CD8-positive, alpha-beta memory T cell (primary cell): ENCODE measurements at regions not wholly inside any gene's neighbourhood (a gene's known extent, or its start where the extent isn't known, plus 50 kb on each side); places are given as distances from the start of the nearest gene placed in this dataset.

ENCODE experiments used
- CTCF ChIA-PET: fragments of 350-600 bp; sonication (Branson Sonifier 250); formaldehyde crosslinking; loops from one replicate; lab custom pipeline; 2021; ENCODE audit warnings: antibody characterized with exemption; lab: Charles Lee
- POLR2A ChIA-PET: fragments of 350-600 bp; sonication (Branson Sonifier 250); formaldehyde crosslinking; loops from one replicate; lab custom pipeline; 2021; ENCODE audit warnings: antibody characterized with exemption; lab: Charles Lee
- DNase-seq, 5 donors: peaks; one replicate each; pipeline versions ENCODE4 v3.0.0 to v3.0.0-alpha.2; 2020 to 2022; ENCODE audit warnings: mixed read lengths in 1 of 5
- H3K27ac ChIP-seq: one replicate; pipeline ENCODE4 v1.7.0; 2013; ENCODE audit warnings: low read depth, mild to moderate bottlenecking, low read length, moderate library complexity
- H3K27me3 ChIP-seq: 2 replicates; pipeline ENCODE4 v1.7.0; 2013; ENCODE audit warnings: low read length, mild to moderate bottlenecking; ENCODE audit not compliant: insufficient read depth, poor library complexity, severe bottlenecking
- H3K36me3 ChIP-seq: 2 replicates; pipeline ENCODE4 v1.7.0; 2013; ENCODE audit warnings: mild to moderate bottlenecking, low read length, moderate library complexity; ENCODE audit not compliant: insufficient read depth
- H3K4me1 ChIP-seq: 2 replicates; pipeline ENCODE4 v1.7.0; 2013; ENCODE audit warnings: mild to moderate bottlenecking, low read length, moderate library complexity; ENCODE audit not compliant: insufficient read depth
- H3K4me3 ChIP-seq: 2 replicates; pipeline ENCODE4 v1.7.0; 2013; ENCODE audit warnings: mild to moderate bottlenecking, low read length
- H3K9me3 ChIP-seq: 2 replicates; pipeline ENCODE4 v1.7.0; 2013; ENCODE audit warnings: mild to moderate bottlenecking, low read length
- H3K27ac Mint-ChIP-seq, 8 donors: one replicate each; pipeline ENCODE4 v1.8.0; 2020 to 2021; ENCODE audit warnings: mixed read lengths in 8 of 8, mild to moderate bottlenecking in 6 of 8, inconsistent platforms in 3 of 8, moderate library complexity in 3 of 8
- H3K27me3 Mint-ChIP-seq, 2 donors: one replicate each; pipeline ENCODE4 v1.8.0; 2020 to 2021; ENCODE audit warnings: mixed read lengths in 2 of 2, mild to moderate bottlenecking in 1 of 2, moderate library complexity in 1 of 2
- H3K36me3 Mint-ChIP-seq, 3 donors: one replicate each; pipeline ENCODE4 v1.8.0; 2020 to 2021; ENCODE audit warnings: mixed read lengths in 3 of 3, inconsistent platforms in 1 of 3, mild to moderate bottlenecking in 1 of 3
- H3K4me1 Mint-ChIP-seq, 3 donors: one replicate each; pipeline ENCODE4 v1.8.0; 2020 to 2021; ENCODE audit warnings: mixed read lengths in 3 of 3, inconsistent platforms in 1 of 3, mild to moderate bottlenecking in 1 of 3
- H3K4me3 Mint-ChIP-seq, 7 donors: one replicate each; pipeline ENCODE4 v1.8.0; 2020 to 2021; ENCODE audit warnings: mixed read lengths in 7 of 7, mild to moderate bottlenecking in 6 of 7, moderate library complexity in 4 of 7, inconsistent platforms in 2 of 7
- H3K9me3 Mint-ChIP-seq, 5 donors: one replicate each; pipeline ENCODE4 v1.8.0; 2020 to 2022; ENCODE audit warnings: mixed read lengths in 5 of 5, mild to moderate bottlenecking in 3 of 5, moderate library complexity in 2 of 5, inconsistent platforms in 1 of 5

GRCh38 chrX:115437841-115438595 lies 123.0 kb upstream of the PLS3 start:
- H3K4me1 Mint-ChIP-seq: no peaks in the 10 kb centered on the region
- POLR2A ChIA-PET: no interaction called here

GRCh38 chrX:115448146-115448545 lies 112.8 kb upstream of the PLS3 start:
- CTCF ChIA-PET: no interaction called here
- Histone ChIP-seq H3K4me3 (no peak overlapping the region), H3K4me1 (no peaks in the 10 kb centered on the region), H3K36me3 (no peaks in the 10 kb centered on the region), H3K27ac (no peak overlapping the region), H3K9me3 (no peaks in the 10 kb centered on the region), H3K27me3 (no peaks in the 10 kb centered on the region)
- peaks cover 0 to 1% of the 10 kb centered on the region in 2 donors for H3K27me3 Mint-ChIP-seq
- POLR2A ChIA-PET: no interaction called here
- H3K9me3 Mint-ChIP-seq: no peaks in the 10 kb centered on the region
- no peaks in the 10 kb centered on the region for H3K36me3 Mint-ChIP-seq
- no peak overlapping the region for H3K4me3 Mint-ChIP-seq
- DNase-seq: no peak
- H3K27ac Mint-ChIP-seq: no peak overlapping the region
- no peaks in the 10 kb centered on the region for H3K4me1 Mint-ChIP-seq

More at GRCh38 chrX:115437841-115438595, 123.0 kb upstream of the PLS3 start:
- H3K9me3 ChIP-seq: no peaks in the 10 kb centered on the region
- Mint-ChIP-seq H3K27ac (no peak overlapping the region), H3K36me3 (no peaks in the 10 kb centered on the region), H3K9me3 (peaks cover 0 to 2% (median 0%) of the 10 kb centered on the region in 5 donors), H3K27me3 (peaks cover 0 to 2% of the 10 kb centered on the region in 2 donors), H3K4me3 (no peak overlapping the region)
- H3K27ac ChIP-seq: no peak overlapping the region
- H3K27me3 ChIP-seq: no peaks in the 10 kb centered on the region
- DNase-seq: no peak
- H3K4me1 ChIP-seq: no peaks in the 10 kb centered on the region
- H3K4me3 ChIP-seq: no peak overlapping the region
- H3K36me3 ChIP-seq: no peaks in the 10 kb centered on the region
- CTCF ChIA-PET: no interaction called here

- CTCF ChIA-PET: no interaction called here
- DNase-seq: no peak
- Mint-ChIP-seq H3K9me3 (no peaks in the 10 kb centered on the region), H3K27ac (no peak overlapping the region), H3K36me3 (no peaks in the 10 kb centered on the region), H3K4me3 (no peak overlapping the region), H3K27me3 (peaks cover 0 to 2% of the 10 kb centered on the region in 2 donors), H3K4me1 (no peaks in the 10 kb centered on the region)
- Histone ChIP-seq H3K4me1 (no peaks in the 10 kb centered on the region), H3K4me3 (no peak overlapping the region), H3K27ac (no peak overlapping the region), H3K36me3 (no peaks in the 10 kb centered on the region), H3K27me3 (no peaks in the 10 kb centered on the region), H3K9me3 (no peaks in the 10 kb centered on the region)
- POLR2A ChIA-PET: no interaction called here
These were observed 111.2 kb upstream of the PLS3 start for GRCh38 chrX:115449742-115450141.

- Mint-ChIP-seq H3K9me3 (no peaks in the 10 kb centered on the region), H3K27ac (no peak overlapping the region), H3K27me3 (peaks cover 0 to 2% of the 10 kb centered on the region in 2 donors), H3K4me1 (no peaks in the 10 kb centered on the region), H3K36me3 (no peaks in the 10 kb centered on the region), H3K4me3 (no peak overlapping the region)
- Histone ChIP-seq H3K27ac (no peak overlapping the region), H3K9me3 (no peaks in the 10 kb centered on the region), H3K36me3 (no peaks in the 10 kb centered on the region), H3K4me1 (no peaks in the 10 kb centered on the region), H3K27me3 (no peaks in the 10 kb centered on the region), H3K4me3 (no peak overlapping the region)
- ChIA-PET CTCF (no interaction called here), POLR2A (no interaction called here)
- DNase-seq: no peak
These were observed 108.7 kb upstream of the PLS3 start for GRCh38 chrX:115452251-115452650.

- ChIA-PET POLR2A (no interaction called here), CTCF (no interaction called here)
- peaks cover 0 to 7% of the 10 kb centered on the region in 2 donors for H3K27me3 Mint-ChIP-seq
- Histone ChIP-seq H3K27ac (no peak overlapping the region), H3K4me1 (no peaks in the 10 kb centered on the region), H3K36me3 (no peaks in the 10 kb centered on the region), H3K27me3 (no peaks in the 10 kb centered on the region), H3K4me3 (no peak overlapping the region), H3K9me3 (no peaks in the 10 kb centered on the region)
- no peaks in the 10 kb centered on the region for H3K36me3 Mint-ChIP-seq
- no peak overlapping the region for H3K4me3 Mint-ChIP-seq
- H3K4me1 Mint-ChIP-seq: no peaks in the 10 kb centered on the region
- no peak overlapping the region for H3K27ac Mint-ChIP-seq
- no peak for DNase-seq
- H3K9me3 Mint-ChIP-seq: peaks cover 0 to 4% (median 0%) of the 10 kb centered on the region in 5 donors
These were observed 100.8 kb upstream of the PLS3 start for GRCh38 chrX:115459883-115460880.

GRCh38 chrX:115462406-115462805 lies 98.6 kb upstream of the PLS3 start:
- no peaks in the 10 kb centered on the region for H3K36me3 ChIP-seq
- H3K4me1 ChIP-seq: no peaks in the 10 kb centered on the region
- CTCF ChIA-PET: no interaction called here
- no peaks in the 10 kb centered on the region for H3K9me3 ChIP-seq
- POLR2A ChIA-PET: no interaction called here
- no peak for DNase-seq
- H3K4me1 Mint-ChIP-seq: no peaks in the 10 kb centered on the region
- H3K27ac ChIP-seq: no peak overlapping the region
- H3K4me3 ChIP-seq: no peak overlapping the region
- H3K27ac Mint-ChIP-seq: no peak overlapping the region
- no peaks in the 10 kb centered on the region for H3K36me3 Mint-ChIP-seq
- H3K27me3 Mint-ChIP-seq: peaks cover 0 to 12% of the 10 kb centered on the region in 2 donors
- H3K9me3 Mint-ChIP-seq: peaks cover 0 to 4% (median 0%) of the 10 kb centered on the region in 5 donors
- H3K4me3 Mint-ChIP-seq: no peak overlapping the region
- no peaks in the 10 kb centered on the region for H3K27me3 ChIP-seq

GRCh38 chrX:115467961-115468360 lies 93.0 kb upstream of the PLS3 start:
- H3K4me1 ChIP-seq: no peaks in the 10 kb centered on the region
- CTCF ChIA-PET: no interaction called here
- no peak overlapping the region for H3K27ac ChIP-seq
- Mint-ChIP-seq H3K36me3 (no peaks in the 10 kb centered on the region), H3K27ac (no peak overlapping the region), H3K27me3 (peaks cover 0 to 5% of the 10 kb centered on the region in 2 donors), H3K4me3 (no peak overlapping the region), H3K4me1 (no peaks in the 10 kb centered on the region), H3K9me3 (no peaks in the 10 kb centered on the region)
- no peak for DNase-seq
- POLR2A ChIA-PET: no interaction called here
- H3K4me3 ChIP-seq: no peak overlapping the region
- H3K27me3 ChIP-seq: no peaks in the 10 kb centered on the region
- no peaks in the 10 kb centered on the region for H3K36me3 ChIP-seq
- H3K9me3 ChIP-seq: no peaks in the 10 kb centered on the region

- H3K36me3 Mint-ChIP-seq: no peaks in the 10 kb centered on the region
- no peaks in the 10 kb centered on the region for H3K4me1 Mint-ChIP-seq
- H3K4me3 ChIP-seq: no peak overlapping the region
- H3K27ac Mint-ChIP-seq: no peak overlapping the region
- H3K27me3 Mint-ChIP-seq: no peaks in the 10 kb centered on the region
- CTCF ChIA-PET: no interaction called here
- H3K27ac ChIP-seq: no peak overlapping the region
- no peaks in the 10 kb centered on the region for H3K36me3 ChIP-seq
- no peaks in the 10 kb centered on the region for H3K27me3 ChIP-seq
- no peak overlapping the region for H3K4me3 Mint-ChIP-seq
- no peaks in the 10 kb centered on the region for H3K4me1 ChIP-seq
- no peaks in the 10 kb centered on the region for H3K9me3 Mint-ChIP-seq
- H3K9me3 ChIP-seq: no peaks in the 10 kb centered on the region
- DNase-seq: no peak
- POLR2A ChIA-PET: no interaction called here
These were observed 88.8 kb upstream of the PLS3 start for GRCh38 chrX:115472131-115472530.
